ENCODE measurements at regions not wholly inside any gene's neighbourhood (a gene's known extent, or its start where the extent isn't known, plus 50 kb on each side); places are given as distances from the start of the nearest gene placed in this dataset.

- no peak for TF ChIP-seq PRDM15 (CRISPR knock-in tag; IDR thresholded peaks at IDR 0.05)
- TF ChIP-seq ZNF263 (CRISPR knock-in tag; IDR thresholded peaks at IDR 0.05; ENCODE audit: low read depth): no peak
- TF ChIP-seq MLX (CRISPR knock-in tag; IDR thresholded peaks at IDR 0.05): no peak
- TF ChIP-seq SOX15 (CRISPR knock-in tag; IDR thresholded peaks at IDR 0.05): no peak
- TF ChIP-seq ERG (CRISPR knock-in tag; IDR thresholded peaks at IDR 0.05): no peak
Measured at GRCh38 chr11:128279866-128280265, 307.5 kb downstream of the ETS1 start (continued).

- H3K4me1 Mint-ChIP-seq: no peaks in the 10 kb centered on the region
- TF ChIP-seq USF2 (CRISPR knock-in tag; IDR thresholded peaks at IDR 0.05) (no peak), ATF2 (CRISPR knock-in tag; IDR thresholded peaks at IDR 0.05; ENCODE audit: borderline replicate concordance, low read depth) (no peak), HMGA2 (CRISPR knock-in tag; IDR thresholded peaks at IDR 0.05) (no peak), ZNF219 (CRISPR knock-in tag; IDR thresholded peaks at IDR 0.05; ENCODE audit: borderline replicate concordance) (no peak), MAX (CRISPR knock-in tag; IDR thresholded peaks at IDR 0.05) (no peak), PREB (CRISPR knock-in tag; IDR thresholded peaks at IDR 0.05; ENCODE audit: borderline replicate concordance) (no peak), ZNF671 (CRISPR knock-in tag; IDR thresholded peaks at IDR 0.05) (no peak), ERG (CRISPR knock-in tag; IDR thresholded peaks at IDR 0.05) (no peak), ESRRA (CRISPR knock-in tag; IDR thresholded peaks at IDR 0.05; ENCODE audit: borderline replicate concordance) (no peak), E2F1 (CRISPR knock-in tag; IDR thresholded peaks at IDR 0.05) (no peak), ZMAT4 (CRISPR knock-in tag; IDR thresholded peaks at IDR 0.05) (no peak)
- no peaks in the 10 kb centered on the region for H3K36me3 Mint-ChIP-seq
- H3K27me3 Mint-ChIP-seq (ENCODE audit: low read depth): no peaks in the 10 kb centered on the region
- ATAC-seq (no peak), DNase-seq (ENCODE audit: low spot score) (no peak)
- H3K27ac Mint-ChIP-seq: no peak overlapping the region
- H3K9me3 Mint-ChIP-seq: no peaks in the 10 kb centered on the region
- POLR2A ChIA-PET: no interaction called here
- CTCF ChIA-PET: no interaction called here
- H3K4me3 Mint-ChIP-seq: no peak overlapping the region
Measured at GRCh38 chr11:128273736-128274135, 313.6 kb downstream of the ETS1 start.

Measured in WTC11 (cell line).